ENCODE measurements at regions not wholly inside any gene's neighbourhood (a gene's known extent, or its start where the extent isn't known, plus 50 kb on each side); places are given as distances from the start of the nearest gene placed in this dataset.

DNA sequence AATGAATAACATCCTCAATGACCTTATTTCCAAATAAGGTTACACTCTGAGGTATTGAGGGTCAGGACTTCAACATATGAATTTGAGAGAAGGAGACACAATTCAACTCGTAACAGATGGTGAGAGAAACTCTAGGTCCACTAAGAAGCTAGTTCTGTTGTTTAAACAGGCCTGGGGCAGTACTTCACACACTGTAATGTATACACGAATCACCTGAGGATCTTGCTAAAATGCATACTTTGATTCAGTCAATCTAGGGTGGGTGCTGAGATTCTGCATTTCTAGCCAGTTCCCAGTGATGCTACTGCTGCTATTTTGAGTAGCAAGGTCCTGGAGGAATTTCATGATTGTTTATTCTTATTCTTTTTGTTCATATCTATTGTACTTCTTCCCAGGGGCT, 186.8 kb downstream of the SATB1 start:
- H3K9me3 ChIP-seq: no peaks in the 10 kb centered on the region
- H3K27ac ChIP-seq: no peak overlapping the region
- TF ChIP-seq POLR2A (IDR thresholded peaks at IDR 0.05): no peak
- TF ChIP-seq, protein P1, sequence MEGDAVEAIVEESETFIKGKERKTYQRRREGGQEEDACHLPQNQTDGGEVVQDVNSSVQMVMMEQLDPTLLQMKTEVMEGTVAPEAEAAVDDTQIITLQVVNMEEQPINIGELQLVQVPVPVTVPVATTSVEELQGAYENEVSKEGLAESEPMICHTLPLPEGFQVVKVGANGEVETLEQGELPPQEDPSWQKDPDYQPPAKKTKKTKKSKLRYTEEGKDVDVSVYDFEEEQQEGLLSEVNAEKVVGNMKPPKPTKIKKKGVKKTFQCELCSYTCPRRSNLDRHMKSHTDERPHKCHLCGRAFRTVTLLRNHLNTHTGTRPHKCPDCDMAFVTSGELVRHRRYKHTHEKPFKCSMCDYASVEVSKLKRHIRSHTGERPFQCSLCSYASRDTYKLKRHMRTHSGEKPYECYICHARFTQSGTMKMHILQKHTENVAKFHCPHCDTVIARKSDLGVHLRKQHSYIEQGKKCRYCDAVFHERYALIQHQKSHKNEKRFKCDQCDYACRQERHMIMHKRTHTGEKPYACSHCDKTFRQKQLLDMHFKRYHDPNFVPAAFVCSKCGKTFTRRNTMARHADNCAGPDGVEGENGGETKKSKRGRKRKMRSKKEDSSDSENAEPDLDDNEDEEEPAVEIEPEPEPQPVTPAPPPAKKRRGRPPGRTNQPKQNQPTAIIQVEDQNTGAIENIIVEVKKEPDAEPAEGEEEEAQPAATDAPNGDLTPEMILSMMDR (IDR thresholded peaks at IDR 0.05): no peak
- 62 to 70% methylated on average over 2 of the region's 2 CpGs for WGBS, 2 donors
- DNase-seq: no peak
- no peaks in the 10 kb centered on the region for H3K27me3 ChIP-seq
- intact Hi-C loops (cut with DNase I): no loop called here
- H3K4me3 ChIP-seq: no peak overlapping the region
- no peaks in the 10 kb centered on the region for H3K36me3 ChIP-seq (replicated peaks in 1 of 2; ENCODE audit: insufficient read depth in 1 of 2, low read depth in 2 of 2)
- no peaks in the 10 kb centered on the region for H3K4me1 ChIP-seq
- ATAC-seq: no peak

DNA sequence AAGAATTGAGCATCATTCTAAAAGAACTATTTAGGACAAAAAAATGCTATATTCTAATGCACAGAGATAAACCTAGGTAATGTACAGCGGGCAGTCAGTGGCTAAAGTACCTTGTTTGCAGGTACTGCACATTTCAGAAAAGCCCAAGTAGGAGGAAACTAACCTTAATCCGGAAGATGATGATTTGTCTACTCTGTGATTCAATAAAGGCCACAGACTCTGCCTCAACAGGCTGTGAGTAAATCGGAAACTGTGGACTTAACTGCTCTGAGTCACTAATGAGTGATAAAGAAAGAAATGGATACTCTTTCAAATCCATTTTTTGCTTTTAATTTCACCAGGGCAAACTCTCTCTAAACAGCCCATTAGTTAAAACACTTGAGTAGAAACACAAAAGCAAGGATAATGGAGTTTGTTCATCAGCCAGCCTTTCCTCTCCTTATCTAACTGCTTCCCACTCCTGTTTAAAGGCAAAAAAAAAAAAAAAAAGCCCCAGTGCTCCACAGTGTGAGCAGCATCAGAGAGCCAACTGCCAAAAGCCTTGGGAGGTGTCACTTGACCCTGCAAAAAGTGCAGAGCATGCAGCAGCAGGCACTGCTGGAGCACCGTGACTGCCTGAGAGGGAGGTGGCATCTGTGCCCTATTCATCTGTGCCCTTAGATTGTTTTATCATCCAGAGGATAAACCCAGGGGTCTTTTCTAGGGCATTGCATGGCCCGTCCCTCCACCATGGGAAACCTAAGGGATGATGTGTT, 187.7 kb downstream of the SATB1 start:
- no peak overlapping the region for H3K4me3 ChIP-seq
- ATAC-seq: no peak
- TF ChIP-seq, protein P1 (IDR thresholded peaks at IDR 0.05): no peak
- no peak for TF ChIP-seq POLR2A (IDR thresholded peaks at IDR 0.05)
- H3K27ac ChIP-seq: no peak overlapping the region
- intact Hi-C loops (cut with DNase I): no loop called here
- H3K4me1 ChIP-seq: no peaks in the 10 kb centered on the region
- H3K27me3 ChIP-seq: no peaks in the 10 kb centered on the region
- H3K36me3 ChIP-seq (replicated peaks in 1 of 2; ENCODE audit: insufficient read depth in 1 of 2, low read depth in 2 of 2): no peaks in the 10 kb centered on the region
- DNase-seq: no peak
- 71 to 72% methylated on average over 5 of the region's 5 CpGs for WGBS, 2 donors
- H3K9me3 ChIP-seq: no peaks in the 10 kb centered on the region

DNA sequence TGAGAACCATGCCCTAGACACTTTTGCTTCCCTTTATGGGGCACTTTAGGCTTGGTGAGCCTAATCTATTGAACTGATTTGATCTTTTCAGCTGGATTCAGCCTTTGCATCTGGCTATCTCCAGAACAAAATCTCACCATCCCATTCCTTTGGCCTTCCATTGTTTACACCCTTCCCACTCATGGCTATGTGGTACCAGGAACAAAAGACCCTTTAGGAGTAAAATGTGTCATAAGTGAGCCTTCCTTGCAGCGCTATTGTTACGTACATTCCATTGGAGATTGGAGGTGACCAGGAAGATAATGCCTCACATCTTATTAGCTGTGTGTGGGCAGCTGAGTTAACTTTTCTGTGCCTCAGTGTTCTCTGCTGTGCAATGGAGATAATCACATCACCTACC, 188.4 kb downstream of the SATB1 start:
- H3K4me1 ChIP-seq: no peaks in the 10 kb centered on the region
- no peak overlapping the region for H3K27ac ChIP-seq
- intact Hi-C loops (cut with DNase I): no loop called here
- WGBS, 2 donors: 94 to 100% methylated on average over 2 of the region's 2 CpGs
- TF ChIP-seq POLR2A (IDR thresholded peaks at IDR 0.05): no peak
- TF ChIP-seq, protein P1 (IDR thresholded peaks at IDR 0.05): no peak
- no peaks in the 10 kb centered on the region for H3K36me3 ChIP-seq (replicated peaks in 1 of 2; ENCODE audit: insufficient read depth in 1 of 2, low read depth in 2 of 2)
- DNase-seq: no peak
- no peak overlapping the region for H3K4me3 ChIP-seq
- no peak for ATAC-seq
- no peaks in the 10 kb centered on the region for H3K9me3 ChIP-seq
- no peaks in the 10 kb centered on the region for H3K27me3 ChIP-seq

DNA sequence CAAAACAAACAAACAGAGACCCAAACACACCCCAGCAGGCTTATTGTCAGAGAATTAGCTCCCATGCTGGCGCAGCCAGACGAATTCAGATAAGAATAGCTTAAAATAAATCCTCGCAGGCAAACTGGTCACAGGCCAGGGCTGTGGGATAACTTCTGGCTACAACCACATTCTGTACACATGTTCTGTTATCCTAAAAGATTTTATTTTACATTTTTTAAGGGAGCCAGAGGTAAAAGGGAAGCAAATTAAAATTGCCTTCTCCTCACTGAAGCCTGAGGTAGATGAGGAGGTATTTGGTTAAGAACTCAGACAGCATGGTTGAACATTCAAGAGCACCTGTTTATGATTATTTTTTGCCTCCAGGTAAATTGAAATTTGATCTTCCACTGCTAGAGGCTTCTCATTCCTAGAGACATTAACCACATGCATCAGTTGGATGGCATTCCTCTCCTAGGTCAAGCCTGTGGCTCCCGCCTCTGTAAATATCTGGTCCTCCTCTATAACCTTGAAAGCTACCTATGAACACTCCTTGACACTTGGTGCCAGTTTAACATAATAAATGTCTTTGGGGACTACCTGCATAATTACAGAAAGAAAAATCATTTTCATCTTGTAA, 190.3 kb downstream of the SATB1 start:
- intact Hi-C loops (cut with DNase I): no loop called here
- H3K4me3 ChIP-seq: no peak overlapping the region
- WGBS, 2 donors: 37 to 47% methylated on average over 4 of the region's 4 CpGs
- no peak overlapping the region for H3K27ac ChIP-seq
- H3K36me3 ChIP-seq (replicated peaks in 1 of 2; ENCODE audit: insufficient read depth in 1 of 2, low read depth in 2 of 2): no peaks in the 10 kb centered on the region
- no peaks in the 10 kb centered on the region for H3K27me3 ChIP-seq
- H3K9me3 ChIP-seq: no peaks in the 10 kb centered on the region
- no peaks in the 10 kb centered on the region for H3K4me1 ChIP-seq
- ATAC-seq (no peak), DNase-seq (peak in 1 of 4 donors; percentile 6)
- TF ChIP-seq POLR2A (IDR thresholded peaks at IDR 0.05): no peak
- TF ChIP-seq, protein P1 (IDR thresholded peaks at IDR 0.05): no peak
